ENCODE measurements at regions not wholly inside any gene's neighbourhood (a gene's known extent, or its start where the extent isn't known, plus 50 kb on each side); places are given as distances from the start of the nearest gene placed in this dataset.

DNA sequence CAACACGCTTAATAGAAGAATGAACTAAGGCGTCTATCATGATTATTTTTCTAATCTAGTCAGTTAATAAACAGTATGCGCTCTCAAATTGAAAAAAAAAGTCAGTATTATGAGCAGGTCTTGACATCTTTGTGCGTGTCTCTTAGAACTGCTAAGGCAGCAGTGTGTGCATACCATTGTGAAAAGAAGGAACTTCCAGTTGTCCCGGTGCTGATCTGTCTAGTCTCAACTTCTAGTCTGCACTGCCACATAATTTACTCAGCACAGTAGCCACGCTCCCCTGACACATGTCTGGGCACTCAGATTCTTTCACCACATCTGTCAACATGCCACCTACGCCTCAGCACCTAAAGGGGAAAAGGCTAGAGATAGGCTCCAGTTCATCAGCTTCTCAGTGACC, 61.1 kb upstream of the SPDEF start:
- H3K27ac ChIP-seq (ENCODE audit: low read length), result no peak overlapping the region
- H3K4me3 ChIP-seq (ENCODE audit: low read length), result no peak overlapping the region
- ATAC-seq (no peak), DNase-seq (no peak)
- H3K4me1 ChIP-seq (ENCODE audit: control insufficient read depth, insufficient read depth, low read length), result peaks cover 9% of the 10 kb centered on the region
- WGBS, result 88% methylated on average over 7 of the region's 7 CpGs
- intact Hi-C loops (cut with DNase I), result no loop called here
- no peaks in the 10 kb centered on the region for H3K27me3 ChIP-seq (ENCODE audit: control insufficient read depth, insufficient read depth)
- no peaks in the 10 kb centered on the region for H3K9me3 ChIP-seq (ENCODE audit: control insufficient read depth, low read length)

DNA sequence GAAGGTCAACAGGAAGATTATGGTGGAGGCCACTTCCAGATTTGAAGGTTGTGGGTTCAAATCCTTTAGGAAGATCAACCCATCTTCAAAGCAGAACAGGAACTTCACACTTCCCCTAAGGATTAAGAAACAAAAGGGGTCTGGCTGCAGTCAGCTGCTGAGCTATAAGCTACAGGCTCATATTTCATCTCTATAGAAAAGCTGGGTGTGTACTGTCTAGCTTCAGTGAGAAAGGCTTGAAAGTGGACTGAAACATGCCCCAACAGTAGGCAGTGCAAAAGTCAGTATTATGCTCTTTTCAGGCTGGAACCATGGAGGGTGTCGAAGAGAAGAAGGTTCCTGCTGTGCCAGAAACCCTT, 60.1 kb upstream of the SPDEF start:
- Histone ChIP-seq H3K4me1 (ENCODE audit: control insufficient read depth, insufficient read depth, low read length) (peaks cover 11% of the 10 kb centered on the region), H3K9me3 (ENCODE audit: control insufficient read depth, low read length) (no peaks in the 10 kb centered on the region), H3K27ac (ENCODE audit: low read length) (no peak overlapping the region), H3K27me3 (ENCODE audit: control insufficient read depth, insufficient read depth) (no peaks in the 10 kb centered on the region), H3K4me3 (ENCODE audit: low read length) (no peak overlapping the region)
- 95% methylated on average over 1 of the region's 1 CpG for WGBS
- intact Hi-C loops (cut with DNase I), result no loop called here
- ATAC-seq (no peak), DNase-seq (no peak)

DNA sequence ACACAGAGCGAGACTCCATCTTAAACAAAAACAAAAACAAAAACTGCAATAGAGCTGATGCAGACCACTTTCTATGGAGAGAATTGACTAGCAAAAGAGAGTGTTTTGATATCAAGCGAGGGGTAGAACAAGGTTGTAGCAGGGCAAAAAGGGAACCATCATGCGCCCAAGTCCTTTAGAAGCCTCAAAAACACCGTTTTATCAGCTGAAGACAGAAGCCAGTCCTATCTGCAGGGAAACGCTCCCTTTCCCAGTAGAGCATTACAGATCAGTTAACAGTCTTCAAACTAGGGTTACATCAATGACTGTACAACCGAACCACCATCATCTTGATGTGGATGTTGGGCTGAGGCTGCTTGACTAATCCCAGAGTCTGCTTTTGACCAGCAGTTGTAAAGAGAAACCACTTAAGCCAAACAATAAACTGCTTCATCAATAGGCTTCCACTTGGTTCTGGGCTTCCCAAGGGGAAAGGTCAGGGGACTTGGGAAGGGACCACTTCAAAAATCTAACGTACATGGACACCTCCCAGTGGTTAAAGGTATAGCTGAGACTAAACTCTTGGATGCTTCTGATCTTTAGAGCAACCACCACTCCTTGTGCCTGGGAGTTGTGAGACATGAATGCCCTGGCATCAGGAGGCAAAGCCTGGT, 59.6 kb upstream of the SPDEF start:
- ATAC-seq (no peak), DNase-seq (no peak)
- intact Hi-C loops (cut with DNase I), result no loop called here
- Histone ChIP-seq H3K9me3 (ENCODE audit: control insufficient read depth, low read length) (no peaks in the 10 kb centered on the region), H3K27me3 (ENCODE audit: control insufficient read depth, insufficient read depth) (no peaks in the 10 kb centered on the region), H3K4me3 (ENCODE audit: low read length) (no peak overlapping the region), H3K27ac (ENCODE audit: low read length) (no peak overlapping the region), H3K4me1 (ENCODE audit: control insufficient read depth, insufficient read depth, low read length) (peaks cover 12% of the 10 kb centered on the region)
- WGBS, result 87% methylated on average over 7 of the region's 7 CpGs

DNA sequence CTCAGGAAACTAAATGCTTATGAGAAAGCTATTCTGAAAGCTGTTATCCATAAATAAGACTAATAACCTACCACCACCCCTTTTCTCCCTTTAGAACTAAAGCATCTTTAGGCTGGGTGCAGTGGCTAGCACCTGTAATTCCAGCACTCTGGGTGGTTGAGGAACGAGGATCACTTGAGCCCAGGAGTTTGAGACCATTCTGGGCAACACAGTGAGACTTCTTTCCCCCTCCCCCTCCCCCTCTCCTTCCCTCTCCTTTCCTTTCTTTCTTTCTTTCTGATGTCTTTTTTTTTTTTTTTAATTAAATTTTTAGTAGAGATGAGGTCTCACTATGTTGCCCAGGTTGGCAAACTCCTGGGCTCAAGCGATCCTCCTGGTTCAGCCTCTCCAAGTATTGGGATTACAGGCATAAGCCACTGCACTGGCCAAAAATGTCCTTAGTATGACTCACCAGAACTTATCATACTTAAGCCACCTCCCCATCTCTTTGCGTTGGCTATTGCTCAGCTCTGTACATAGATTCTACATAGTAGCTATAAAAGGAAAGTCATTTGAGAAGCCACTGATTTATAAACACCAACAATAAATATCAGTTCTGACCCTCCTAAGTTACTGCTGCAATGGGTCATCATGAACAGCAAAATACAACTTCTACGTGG, 54.8 kb upstream of the SPDEF start:
- H3K4me1 ChIP-seq (ENCODE audit: control insufficient read depth, insufficient read depth, low read length), result peaks cover 3% of the 10 kb centered on the region
- DNase-seq (no peak), ATAC-seq (peak; percentile 36 to 65)
- H3K27ac ChIP-seq (ENCODE audit: low read length), result peak overlapping the region; percentile 27
- H3K4me3 ChIP-seq (ENCODE audit: low read length), result no peak overlapping the region
- no peaks in the 10 kb centered on the region for H3K27me3 ChIP-seq (ENCODE audit: control insufficient read depth, insufficient read depth)
- no peaks in the 10 kb centered on the region for H3K9me3 ChIP-seq (ENCODE audit: control insufficient read depth, low read length)
- WGBS, result 45% methylated on average over 4 of the region's 4 CpGs
- intact Hi-C loops (cut with DNase I), result no loop called here

DNA sequence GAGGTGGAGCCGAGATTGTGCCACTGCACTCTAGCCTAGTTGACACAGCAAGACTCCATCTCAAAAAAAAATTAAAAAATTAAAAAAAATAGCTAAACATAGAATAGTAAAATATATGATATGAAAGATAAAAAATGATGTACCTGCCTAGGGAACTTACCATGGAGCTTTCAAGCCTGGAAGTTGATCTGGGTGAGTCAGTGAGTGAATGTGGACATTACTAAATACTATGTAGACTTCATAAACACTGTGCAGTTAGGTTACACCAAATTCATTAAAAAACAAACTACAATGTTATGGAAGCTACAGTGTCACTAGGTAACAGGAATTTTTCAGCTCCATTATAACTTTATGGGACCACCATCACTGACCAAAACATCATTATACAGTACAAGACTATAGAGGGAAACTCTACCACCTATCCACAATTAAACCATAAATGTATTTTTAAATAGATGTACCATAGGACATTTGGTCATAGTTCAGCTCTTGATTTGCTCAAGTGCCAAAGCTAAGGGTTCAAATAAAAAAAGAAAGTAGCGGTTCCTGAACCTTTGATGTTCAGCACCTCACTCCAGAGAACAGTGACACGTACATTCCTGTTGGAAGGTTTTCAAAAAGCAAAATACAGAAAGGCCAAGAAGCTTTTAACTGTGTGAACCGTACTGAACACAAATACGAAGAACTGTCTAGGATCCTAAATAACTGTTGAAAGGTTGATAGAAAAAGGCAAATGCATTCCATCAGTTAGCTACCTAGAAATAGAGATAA, 52.4 kb upstream of the SPDEF start:
- Histone ChIP-seq H3K27me3 (ENCODE audit: control insufficient read depth, insufficient read depth) (no peaks in the 10 kb centered on the region), H3K27ac (ENCODE audit: low read length) (no peak overlapping the region), H3K4me1 (ENCODE audit: control insufficient read depth, insufficient read depth, low read length) (peaks cover 3% of the 10 kb centered on the region), H3K4me3 (ENCODE audit: low read length) (no peak overlapping the region), H3K9me3 (ENCODE audit: control insufficient read depth, low read length) (no peaks in the 10 kb centered on the region)
- WGBS, result 70% methylated on average over 5 of the region's 5 CpGs
- DNase-seq (no peak), ATAC-seq (no peak)
- intact Hi-C loops (cut with DNase I), result loop anchor here in 3 of 4 donors (5.0 to 10.0 kb wide), 5 partner anchors 76 to 414 kb away; partner anchors contain the start of genes PACSIN1 (in 3 of the 3) and RPS10 (in 1 of the 3)

DNA sequence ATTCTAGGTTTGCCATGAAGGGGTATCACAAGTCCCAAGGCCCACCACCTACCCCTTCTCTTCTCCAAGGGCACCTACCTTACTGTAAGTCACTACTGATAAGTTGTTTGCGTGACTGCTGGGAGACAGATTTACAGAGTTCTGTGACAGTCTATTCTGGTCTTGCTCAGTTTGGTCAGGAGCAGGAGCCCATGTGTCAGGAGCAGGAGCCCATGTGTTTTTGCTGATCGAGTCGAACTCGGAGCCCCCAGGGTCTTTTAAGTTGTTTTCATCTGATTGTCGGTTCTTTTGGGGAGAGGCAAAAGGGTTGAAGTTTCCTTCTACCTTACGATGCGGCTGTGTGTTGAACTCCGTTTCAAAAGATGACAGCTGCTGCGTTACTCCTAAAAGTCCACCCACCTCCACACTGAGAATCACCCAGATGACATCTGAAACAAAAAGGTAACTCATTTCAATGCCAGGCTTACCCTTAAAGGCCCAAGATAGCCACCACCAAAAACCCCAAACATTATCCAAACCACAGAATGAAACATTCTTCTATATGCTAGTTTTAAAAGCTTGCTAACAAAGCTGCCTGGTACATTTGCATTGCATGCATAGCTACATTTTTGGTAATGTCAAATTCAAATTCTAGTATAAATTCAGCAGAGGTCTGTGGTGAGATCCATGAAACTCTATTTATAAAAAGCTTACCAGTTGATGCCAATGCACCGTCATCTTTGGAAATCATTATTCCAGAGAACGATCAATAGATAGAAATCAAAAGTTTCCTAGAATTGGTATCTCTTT, 50.5 kb upstream of the SPDEF start:
- Histone ChIP-seq H3K27ac (ENCODE audit: low read length) (no peak overlapping the region), H3K4me1 (ENCODE audit: control insufficient read depth, insufficient read depth, low read length) (peaks cover 5% of the 10 kb centered on the region), H3K4me3 (ENCODE audit: low read length) (no peak overlapping the region), H3K9me3 (ENCODE audit: control insufficient read depth, low read length) (no peaks in the 10 kb centered on the region), H3K27me3 (ENCODE audit: control insufficient read depth, insufficient read depth) (no peaks in the 10 kb centered on the region)
- intact Hi-C loops (cut with DNase I), result loop anchor here in 3 of 4 donors (5.0 to 10.0 kb wide), 5 partner anchors 74 to 412 kb away; partner anchors contain the start of genes PACSIN1 (in 3 of the 3) and RPS10 (in 1 of the 3)
- 93% methylated on average over 11 of the region's 11 CpGs for WGBS
- ATAC-seq, result no peak
- no peak for DNase-seq
